Stimulated activated CD4-positive, alpha-beta T cell treated with anti-CD3 and anti-CD28 coated beads, Interleukin-2, amount 100 ng/mL, for 48 hours (primary cell): ENCODE measurements at regions not wholly inside any gene's neighbourhood (a gene's known extent, or its start where the extent isn't known, plus 50 kb on each side); places are given as distances from the start of the nearest gene placed in this dataset.

ENCODE experiments used
- DNase-seq, 2 donors: peaks; one replicate each; pipeline ENCODE4 v3.0.0-alpha.2; 2020

DNA sequence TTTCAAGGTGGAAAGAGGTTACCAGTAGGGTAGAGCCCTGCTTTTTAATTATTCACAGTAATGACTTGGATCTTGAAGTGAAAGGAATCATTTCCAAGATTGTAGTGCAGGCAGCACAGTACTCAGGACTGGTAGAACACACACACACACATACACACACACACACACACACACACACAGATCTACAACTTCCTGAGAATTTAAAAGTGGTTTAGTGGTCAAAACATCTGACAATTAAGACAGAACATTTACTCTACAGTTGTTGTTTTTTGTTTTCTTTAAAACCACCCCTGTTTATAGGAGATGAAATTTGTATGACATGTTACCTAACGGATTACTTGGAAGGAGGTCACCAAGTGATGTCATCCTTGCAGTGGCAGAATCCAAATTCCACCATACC is 146.7 kb upstream of the VRK2 start:
- no peak for DNase-seq

DNA sequence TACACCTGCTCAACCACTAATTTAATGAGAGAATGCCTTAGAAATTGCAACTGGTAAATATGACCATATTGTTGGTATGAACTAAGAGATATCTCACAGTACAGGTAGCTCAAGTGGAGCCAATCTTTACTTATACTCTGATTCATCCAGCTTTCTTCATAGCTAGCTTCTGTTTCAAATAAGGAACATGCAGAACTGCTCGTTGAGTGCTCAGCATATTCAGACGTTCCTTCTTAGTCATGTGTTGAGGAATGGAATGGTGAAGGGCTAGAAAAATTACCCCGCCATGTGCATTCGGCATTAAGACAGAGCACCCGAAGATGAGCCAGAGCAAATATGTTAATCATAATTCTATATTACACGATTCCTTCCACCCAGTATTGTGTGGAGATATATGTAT is 144.0 kb upstream of the VRK2 start:
- no peak for DNase-seq

DNA sequence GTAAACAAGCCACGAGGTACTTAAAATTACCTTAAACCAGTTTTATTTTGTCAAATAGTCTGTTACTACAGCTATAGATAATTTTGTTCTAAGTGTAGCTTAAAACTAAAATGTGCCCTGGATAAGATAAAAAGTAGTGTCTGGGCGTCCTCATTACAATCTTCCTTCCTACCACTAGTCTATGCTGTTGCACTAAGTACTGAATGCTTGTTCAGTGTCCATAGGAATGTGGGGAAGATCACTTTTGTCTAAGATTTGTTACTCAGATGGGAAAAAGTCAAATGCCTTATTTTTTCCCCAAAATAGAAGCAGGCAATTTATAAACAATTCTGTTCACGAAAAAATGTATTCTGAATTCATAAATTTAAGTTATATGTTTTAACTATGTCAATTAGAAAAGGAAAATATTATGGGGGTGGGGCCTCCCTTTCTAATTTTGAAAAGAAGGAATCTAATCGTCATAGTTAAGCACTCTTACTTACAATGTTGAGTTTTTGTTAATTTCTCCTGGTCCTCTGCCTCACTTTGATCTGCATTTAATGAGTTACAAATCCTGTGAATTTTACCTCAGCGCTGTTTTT is 140.4 kb upstream of the VRK2 start:
- no peak for DNase-seq

- no peak for DNase-seq
These were observed 139.2 kb upstream of the VRK2 start for GRCh38 chr2:57907411-57907810.

- no peak for DNase-seq
These were observed 137.9 kb upstream of the VRK2 start for GRCh38 chr2:57908736-57909161.

DNA sequence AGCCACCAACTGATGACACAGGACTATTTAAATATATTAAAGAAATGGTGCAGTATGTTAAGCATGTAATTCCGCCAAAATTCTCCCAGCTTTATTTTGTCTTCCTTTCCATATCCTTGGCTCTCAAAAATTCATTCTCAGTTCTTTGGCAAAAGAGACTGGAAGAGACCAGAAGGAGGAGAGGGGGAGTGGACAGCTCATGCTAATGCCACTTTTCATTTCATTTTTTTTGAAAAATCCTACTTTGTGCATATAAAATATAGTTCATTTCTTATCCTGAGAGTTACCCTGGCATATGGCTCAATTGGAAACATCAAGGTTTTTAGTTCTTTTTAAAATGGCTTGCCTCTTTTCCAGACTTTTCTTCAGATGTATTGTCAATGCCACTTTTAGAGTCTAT is 128.5 kb upstream of the VRK2 start:
- no peak for DNase-seq

DNA sequence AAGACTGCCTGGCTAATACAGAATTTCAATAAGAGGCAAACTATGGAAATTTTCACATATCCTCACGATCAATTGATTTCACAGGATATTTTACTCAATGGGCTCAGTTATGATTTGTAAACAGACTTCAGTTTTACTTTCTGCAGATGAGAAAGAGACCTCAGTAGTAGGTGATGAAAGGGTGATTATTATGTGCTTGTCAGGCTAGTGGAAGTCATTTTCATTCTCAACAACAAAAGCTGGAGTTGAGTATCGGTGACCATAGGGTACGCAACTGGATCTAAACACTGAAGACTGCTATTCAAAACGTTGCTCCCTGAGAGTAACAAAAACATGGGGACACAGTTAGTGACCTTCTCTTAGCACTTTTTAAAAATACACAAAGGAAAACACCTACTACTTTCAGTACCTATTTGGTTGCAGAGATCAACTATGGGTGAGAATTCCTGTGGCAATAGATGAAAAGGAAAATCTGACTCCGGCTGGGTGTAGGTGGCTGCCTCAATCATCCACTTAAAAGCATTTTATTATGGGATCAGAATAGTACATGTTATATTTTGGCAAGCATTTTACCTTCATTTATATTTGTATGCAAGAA is 126.2 kb upstream of the VRK2 start:
- DNase-seq = no peak

DNA sequence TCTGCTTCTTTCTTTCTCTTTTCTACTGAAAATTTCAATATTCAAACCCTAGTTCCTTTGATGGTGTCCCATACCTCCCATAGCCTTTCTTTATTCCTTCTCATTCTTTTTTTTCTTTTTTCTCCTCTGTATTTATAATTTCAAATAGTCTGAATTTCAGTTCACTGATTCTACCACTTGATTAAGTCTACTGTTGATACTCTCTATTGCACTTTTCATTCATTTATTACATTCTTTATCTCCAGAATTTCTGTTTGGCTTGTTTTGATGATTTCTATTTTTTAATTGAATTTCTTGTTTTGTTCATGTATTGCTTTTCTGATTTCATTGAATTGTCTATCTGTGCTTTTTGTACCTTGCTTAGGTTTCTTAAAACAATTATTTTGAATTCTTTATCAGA is 111.9 kb upstream of the VRK2 start:
- DNase-seq = no peak

DNA sequence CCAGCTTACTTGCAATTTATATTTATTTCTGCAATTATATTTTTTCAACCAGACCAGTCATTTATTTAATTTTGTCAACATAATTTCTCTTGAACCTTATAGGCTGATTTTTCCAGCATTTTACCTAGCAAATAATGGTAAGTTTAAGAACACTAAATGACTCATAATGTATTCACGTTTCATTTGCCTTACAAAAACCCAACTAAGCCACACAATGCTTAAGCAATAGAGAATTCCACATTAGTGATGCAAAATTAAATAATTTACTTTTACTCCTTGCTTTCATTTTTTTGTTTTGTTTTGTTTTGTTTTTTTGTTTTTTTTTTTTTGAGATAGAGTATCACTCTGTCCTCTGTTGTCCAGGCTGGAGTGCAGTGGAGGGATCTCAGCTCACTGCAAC is 110.4 kb upstream of the VRK2 start:
- no peak for DNase-seq

GRCh38 chr2:57937456-57937855 is 109.2 kb upstream of the VRK2 start:
- no peak for DNase-seq

- no peak for DNase-seq
These were observed 104.8 kb upstream of the VRK2 start for GRCh38 chr2:57941816-57942215.

GRCh38 chr2:57943315-57943714 is 103.3 kb upstream of the VRK2 start:
- no peak for DNase-seq

GRCh38 chr2:57947398-57947797 is 99.2 kb upstream of the VRK2 start:
- DNase-seq = no peak

- DNase-seq = no peak
These were observed 92.6 kb upstream of the VRK2 start for GRCh38 chr2:57954020-57954419.

DNA sequence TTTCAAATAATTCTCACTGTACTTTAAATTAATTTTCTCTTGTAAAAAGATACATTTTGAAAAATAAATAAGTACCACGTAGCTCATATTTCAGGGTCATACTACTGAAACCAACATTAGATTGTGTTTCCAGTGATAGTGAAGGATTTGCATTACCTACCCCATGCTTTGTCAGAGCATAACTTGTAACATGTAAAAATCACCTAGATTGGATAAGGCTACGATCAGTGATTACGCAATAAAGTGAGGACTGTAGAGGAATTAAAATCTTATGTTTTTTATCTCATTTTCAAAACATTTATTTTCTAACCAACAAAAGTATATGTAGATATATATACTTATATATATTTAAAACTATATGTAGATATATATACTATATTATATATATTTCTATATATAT is 89.4 kb upstream of the VRK2 start:
- no peak for DNase-seq

DNA sequence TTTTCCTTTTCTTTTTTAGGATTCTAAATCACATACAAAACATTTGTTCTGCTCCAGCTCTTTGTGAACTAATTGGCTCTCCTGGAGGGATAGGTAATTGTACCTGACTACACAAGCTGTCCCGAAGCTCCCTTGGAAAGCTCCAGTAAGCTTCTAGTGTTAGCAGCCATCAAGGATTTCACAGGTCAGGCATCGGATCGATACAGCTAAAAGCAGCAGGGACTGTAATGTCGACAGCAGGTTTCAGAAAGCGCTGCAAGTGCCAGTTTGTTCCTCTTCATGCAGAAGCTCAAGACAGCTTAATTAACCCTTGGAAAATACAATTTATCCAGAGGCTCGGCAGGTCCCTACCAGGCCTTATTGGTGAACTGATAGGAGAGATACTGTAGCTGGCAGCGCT is 87.2 kb upstream of the VRK2 start:
- DNase-seq = no peak

DNA sequence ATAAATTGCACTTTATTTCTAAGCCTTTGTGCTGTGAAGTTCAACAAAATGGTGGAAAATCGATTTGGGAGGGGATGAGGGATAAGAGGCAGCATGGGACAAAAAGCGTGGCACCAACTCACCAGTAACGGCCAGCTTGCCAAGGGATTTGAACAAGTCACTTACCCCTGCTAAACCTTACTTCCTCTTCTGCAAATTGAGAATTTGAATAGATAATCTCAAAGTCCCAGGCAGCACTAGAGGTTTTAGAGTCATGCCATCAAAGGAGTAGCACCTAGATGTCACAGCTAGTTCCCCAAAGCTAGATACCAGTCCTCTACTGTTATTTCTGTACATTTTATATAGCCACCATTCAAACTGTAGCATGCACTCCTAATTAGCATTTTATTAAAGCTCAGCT is 83.7 kb upstream of the VRK2 start:
- DNase-seq = no peak

GRCh38 chr2:57965219-57965618 is 81.4 kb upstream of the VRK2 start:
- DNase-seq = no peak

DNA sequence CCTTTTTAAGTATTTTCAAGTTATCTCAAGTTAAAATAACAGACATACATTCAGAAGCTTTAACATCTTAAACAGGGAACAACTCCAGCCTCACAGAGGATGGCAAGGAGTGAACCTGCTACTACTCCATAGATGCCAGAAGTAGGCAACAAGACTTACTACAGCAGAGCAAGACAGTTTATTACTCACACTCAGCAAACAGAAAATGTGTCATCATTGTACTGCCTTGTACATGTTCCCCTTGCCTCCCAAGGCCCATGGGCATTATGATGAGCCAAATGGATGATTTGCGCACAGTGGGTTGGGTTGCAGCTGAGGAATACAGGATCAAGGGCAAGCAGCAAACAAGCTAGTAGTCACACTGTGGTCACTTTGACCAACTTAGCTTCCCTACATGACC is 80.6 kb upstream of the VRK2 start:
- no peak for DNase-seq

DNA sequence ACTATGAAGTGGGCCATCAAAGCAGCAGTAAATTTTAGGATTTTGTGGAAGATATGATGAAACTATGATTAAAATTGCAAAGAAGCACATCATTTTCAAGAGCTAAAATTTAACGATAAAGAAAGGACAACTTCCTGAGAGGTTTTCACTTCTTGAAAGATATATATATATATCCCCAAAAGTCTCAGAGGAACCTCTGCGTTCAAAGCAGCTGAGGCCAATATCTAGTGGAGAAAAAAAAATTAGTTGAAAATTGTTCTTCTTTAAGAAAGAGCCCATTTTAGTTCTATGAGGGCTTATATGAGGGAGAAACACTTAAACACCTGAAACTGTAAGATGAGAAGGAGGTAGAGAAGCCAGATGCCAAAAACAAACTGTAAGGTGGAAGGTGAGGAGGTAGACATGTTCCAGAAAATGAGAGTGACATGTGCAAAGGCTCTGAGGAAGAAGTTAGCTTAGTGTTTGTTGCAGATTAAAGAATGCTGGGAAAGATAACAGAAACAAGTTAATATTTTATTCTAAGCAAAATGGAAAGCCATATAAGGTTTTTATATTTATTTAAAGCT is 72.9 kb upstream of the VRK2 start:
- no peak for DNase-seq

- DNase-seq = no peak
These were observed 67.4 kb upstream of the VRK2 start for GRCh38 chr2:57979158-57979557.

GRCh38 chr2:57981083-57981768 is 65.4 kb upstream of the VRK2 start:
- no peak for DNase-seq

GRCh38 chr2:57987835-57988573 is 58.6 kb upstream of the VRK2 start:
- DNase-seq = no peak
